NCI-H460 (cell line): ENCODE measurements at regions not wholly inside any gene's neighbourhood (a gene's known extent, or its start where the extent isn't known, plus 50 kb on each side); places are given as distances from the start of the nearest gene placed in this dataset.
"Not testable (repeated sequence)": the region's sequence is repeated elsewhere in the genome, so short reads cannot be mapped to it uniquely, and the experiment has no call there.

Source experiments
- DNase-seq: peaks from one replicate; pipeline ENCODE4 v3.0.0-alpha.2; 2016; ENCODE audit warnings: low read depth; ENCODE audit errors: extremely low read depth

- DNase-seq: no peak
These were observed 52.0 kb upstream of the LRIG1 start for GRCh38 chr3:66552846-66553245.

DNA sequence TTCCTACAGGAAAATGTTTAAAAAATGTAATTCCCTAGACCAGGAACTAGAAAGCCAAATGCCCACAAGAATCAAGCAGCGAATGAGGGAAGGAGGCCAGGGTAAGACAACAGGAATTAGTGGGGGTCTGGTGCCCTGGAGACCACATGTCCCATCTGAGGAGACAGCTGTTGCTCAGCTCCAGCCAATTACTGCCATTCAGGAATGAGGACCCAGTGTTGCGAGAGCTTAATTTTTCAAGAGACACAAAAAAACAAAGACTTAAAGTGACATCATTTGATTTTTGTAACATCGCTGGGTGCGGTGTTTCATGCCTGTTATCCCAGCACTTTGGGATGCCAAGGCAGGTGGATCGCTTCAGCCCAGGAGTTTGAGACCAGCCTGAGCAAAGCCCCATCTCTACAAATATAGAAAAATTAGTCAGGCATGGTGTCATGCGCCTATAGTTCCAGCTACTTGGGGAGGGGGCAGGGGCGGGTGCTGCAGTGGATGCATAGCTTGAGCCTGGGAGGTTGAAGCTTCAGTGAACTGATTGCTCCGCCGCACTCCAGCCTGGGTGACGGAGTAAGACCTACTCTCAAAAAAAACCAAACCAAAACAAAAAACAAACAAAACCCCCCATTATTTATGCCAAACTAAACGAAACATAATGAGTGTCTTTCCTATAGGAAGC is 52.8 kb upstream of the LRIG1 start:
- no peak for DNase-seq

GRCh38 chr3:66554178-66554577 is 53.4 kb upstream of the LRIG1 start:
- DNase-seq: peak; percentile 41

DNA sequence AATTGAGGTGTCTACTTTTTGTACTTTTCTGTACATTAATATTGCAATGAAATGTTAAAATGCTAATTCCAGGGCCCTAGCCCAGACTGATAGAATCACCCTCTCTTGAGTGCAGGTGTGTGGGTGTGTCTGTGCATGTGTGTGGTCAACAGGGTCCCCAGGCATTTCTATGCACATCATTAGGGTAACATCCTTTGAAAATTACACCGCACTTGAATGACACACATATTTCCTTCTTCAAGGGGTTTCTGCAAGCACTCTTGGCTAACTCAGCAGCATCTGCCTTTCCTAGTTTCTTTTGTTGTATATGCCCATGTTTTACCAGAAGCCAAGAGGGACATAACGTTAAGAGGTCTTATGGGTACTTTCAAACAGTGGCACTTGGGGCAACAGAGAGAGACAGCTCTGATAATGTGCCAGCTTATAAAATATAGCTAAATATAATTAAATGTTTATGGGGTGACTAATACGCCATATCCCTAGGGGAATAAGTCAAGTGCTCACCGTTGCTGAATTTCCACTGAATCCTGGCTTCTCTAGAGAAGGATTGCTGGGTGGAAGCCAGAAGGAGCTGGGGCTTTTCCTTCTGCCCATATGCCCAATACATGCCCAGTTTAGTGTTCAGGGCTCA is 54.5 kb upstream of the LRIG1 start:
- DNase-seq: no peak

- DNase-seq: no peak
These were observed 56.3 kb upstream of the LRIG1 start for GRCh38 chr3:66557170-66557569.

DNA sequence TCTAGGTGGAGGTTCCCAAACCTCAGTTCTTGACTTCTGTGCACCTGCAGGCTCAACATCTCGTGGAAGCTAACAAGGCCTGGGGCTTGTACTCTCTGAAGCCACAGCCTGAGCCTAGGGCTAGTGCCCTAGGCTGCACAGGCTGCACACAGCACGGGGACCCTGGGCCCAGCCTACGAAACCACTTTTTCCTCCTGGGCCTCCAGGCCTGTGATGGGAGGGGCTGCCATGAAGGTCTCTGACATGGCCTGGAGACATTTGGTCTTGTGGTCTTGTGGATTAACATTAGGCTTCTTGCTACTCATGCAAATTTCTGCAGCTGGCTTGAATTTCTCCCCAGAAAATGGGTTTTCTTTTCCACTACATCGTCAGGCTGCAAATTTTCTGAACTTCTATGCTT is 59.1 kb upstream of the LRIG1 start:
- DNase-seq: not testable (repeated sequence)

DNA sequence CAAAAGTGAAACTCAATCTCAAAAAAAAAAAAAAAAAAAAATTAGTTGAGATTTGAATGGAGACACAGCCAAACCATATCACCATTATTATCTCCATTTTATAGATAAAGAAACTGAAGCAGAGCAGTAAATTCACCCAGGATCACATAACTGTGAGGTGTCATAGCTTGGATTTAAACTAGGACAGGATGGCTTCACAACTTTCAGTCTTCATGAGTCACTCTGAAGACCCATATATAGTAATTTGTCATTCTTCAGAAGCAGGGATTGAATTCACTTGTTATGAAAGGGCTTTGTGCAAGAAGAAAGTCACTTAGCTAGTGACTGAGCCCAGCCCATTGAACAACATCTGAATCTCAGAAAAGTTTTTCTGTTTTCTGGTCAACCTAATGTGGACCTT is 60.5 kb upstream of the LRIG1 start:
- no peak for DNase-seq

- DNase-seq: no peak
These were observed 64.5 kb upstream of the LRIG1 start for GRCh38 chr3:66565301-66565700.

DNA sequence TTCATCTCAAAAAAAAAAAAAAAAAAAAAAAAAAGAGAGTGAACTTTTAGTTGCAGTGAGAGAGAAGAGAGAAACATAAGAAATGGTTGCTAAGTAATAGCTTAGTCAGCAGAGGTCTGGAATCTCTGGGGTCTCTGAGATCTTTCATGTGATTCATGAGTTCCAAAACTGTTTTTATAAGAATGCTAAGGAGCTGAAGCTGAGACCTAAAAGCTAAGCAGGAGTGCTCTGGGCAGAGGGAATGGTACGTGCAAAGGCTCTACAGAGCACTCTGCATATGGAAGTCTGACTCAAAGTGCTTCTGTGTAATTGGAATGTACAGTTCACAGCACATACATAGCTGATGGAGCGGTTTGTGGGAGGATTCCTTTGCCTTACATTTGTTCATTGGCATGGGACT is 66.3 kb upstream of the LRIG1 start:
- no peak for DNase-seq

DNA sequence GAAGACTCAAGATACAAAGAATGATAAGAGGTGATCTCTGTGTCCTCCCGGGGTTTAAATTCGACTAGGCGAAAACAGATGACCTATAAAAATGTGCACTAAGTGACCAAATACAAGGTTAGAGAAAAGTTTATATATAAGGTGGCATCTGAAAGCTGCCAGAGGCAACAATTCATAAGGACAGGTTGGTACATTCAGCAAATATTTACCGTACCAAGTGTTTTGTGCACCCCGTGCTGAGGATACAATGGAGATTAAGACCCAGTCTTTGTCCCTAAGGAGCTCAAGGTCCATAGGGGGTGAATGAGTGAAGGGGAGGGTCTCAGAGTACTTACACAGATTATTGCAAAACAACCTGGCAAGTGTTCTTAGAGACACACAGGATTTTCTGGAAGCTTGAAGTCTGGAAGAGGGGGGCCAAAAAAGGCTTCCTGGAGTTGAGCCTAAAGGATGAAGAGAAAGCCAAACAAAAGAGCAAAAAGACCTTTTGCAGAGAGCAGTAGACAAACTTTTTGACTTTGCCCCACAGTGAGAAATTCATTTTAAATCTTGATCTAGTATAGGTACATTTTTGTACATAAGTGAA is 71.4 kb upstream of the LRIG1 start:
- no peak for DNase-seq

DNA sequence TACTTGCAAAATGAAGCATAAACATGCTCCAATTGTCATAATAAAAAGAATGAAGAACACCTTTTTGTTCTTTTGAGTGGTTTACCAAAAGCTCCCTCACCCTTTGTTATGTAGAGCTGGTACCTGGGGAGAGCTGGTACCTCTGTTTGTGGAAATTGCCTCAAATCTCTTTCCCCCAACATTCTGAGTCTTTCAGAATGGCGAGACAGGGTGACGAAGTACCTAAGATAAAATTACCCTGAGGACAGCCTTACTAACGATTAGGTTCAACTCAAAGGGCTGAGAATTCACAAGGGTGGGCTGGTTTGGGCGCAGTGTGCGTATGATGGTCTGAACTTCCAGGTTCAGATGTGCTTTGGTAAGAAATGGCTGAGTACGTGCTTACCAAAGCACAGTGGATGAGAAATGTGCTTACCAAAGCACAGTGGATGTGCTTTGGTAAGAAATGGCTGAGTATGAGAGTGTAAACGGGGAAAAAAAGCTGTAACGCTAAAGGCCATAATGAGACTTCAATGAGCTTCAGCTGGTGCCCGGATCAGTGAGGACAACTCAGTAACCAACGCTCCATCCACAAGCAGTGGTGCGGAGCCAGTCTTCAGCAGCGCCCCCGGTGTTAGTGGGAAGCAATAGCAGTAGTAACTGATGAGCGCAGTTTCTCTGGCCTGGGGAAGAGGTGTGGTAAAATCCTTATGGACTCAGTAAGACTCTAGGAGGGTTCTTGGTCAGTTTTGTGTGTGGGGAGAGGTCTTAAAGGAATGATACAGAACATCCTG is 72.3 kb upstream of the LRIG1 start:
- no peak for DNase-seq

DNA sequence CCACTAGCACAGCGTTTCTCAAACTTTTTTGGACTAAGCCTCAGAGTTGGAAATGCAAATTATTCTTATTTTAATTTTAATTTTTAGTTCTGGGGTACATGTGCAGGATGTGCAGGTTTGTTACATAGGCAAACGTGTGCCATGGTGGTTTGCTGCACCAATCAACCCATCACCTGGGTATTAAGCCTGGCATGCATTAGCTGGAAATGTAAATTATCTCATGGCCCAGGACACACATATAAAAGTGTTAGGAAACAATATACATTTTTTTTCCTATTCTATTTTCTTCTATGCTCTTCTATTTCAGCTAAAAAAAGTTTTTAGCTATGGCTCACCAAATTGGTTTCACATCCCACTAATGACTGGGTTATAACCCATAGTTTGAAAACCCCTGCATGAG is 73.3 kb upstream of the LRIG1 start:
- DNase-seq: no peak

- no peak for DNase-seq
These were observed 76.8 kb upstream of the LRIG1 start for GRCh38 chr3:66577426-66578203.

DNA sequence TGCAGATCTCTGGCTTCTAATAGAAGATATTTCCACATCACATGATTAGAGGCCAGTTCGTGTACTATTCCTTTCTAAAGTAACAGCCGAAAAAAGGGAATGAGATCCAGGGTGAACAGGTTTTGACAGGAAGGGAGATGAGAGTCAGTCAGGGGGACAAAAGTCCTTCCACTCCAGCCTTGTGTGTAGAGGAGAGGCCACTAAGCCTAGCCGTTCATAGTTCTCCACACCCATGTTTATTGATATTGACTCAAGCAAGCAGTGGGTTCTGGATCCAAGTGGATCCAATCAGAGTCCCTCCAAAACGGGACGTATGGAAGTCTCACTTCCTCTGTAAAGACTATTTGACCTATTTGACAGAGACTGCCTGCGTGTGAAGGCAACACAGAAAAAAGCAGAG is 80.4 kb upstream of the LRIG1 start:
- no peak for DNase-seq

GRCh38 chr3:66582721-66583423 is 82.0 kb upstream of the LRIG1 start:
- no peak for DNase-seq

GRCh38 chr3:66583424-66584040 is 82.7 kb upstream of the LRIG1 start:
- DNase-seq: no peak

GRCh38 chr3:66585520-66586095 is 84.8 kb upstream of the LRIG1 start:
- no peak for DNase-seq

DNA sequence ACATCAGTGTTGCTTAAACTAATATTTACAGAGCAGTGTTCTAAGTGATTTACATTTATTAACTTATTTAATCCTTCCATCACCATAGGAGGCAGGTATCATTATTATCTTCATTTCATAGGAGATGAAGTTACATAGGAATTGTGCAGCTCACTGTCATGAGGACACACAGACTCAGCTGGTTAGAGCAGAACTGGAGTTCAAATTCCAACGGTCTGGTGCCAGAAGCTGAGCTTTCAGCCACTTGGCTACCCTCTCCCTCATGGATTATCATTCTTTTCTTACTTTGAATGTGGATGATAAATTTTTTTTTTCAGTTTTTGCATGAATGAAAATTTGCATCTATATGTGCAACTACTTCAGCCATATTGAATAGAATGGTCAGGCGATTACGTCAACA is 86.0 kb upstream of the LRIG1 start:
- DNase-seq: no peak

- no peak for DNase-seq
These were observed 87.6 kb upstream of the LRIG1 start for GRCh38 chr3:66588340-66588847.
